GM12864 (cell line): ENCODE measurements at regions not wholly inside any gene's neighbourhood (a gene's known extent, or its start where the extent isn't known, plus 50 kb on each side); places are given as distances from the start of the nearest gene placed in this dataset.

Experiments
- DNase-seq: peaks from one replicate; pipeline ENCODE4 v3.0.0-alpha.2; 2011; ENCODE audit warnings: low read depth
- H3K4me3 ChIP-seq: 2 replicates; pipeline ENCODE4 v1.5.1; 2011; ENCODE audit warnings: mild to moderate bottlenecking, low read depth, low read length, control low read depth
- CTCF ChIP-seq: IDR thresholded peaks from 2 replicates; pipeline ENCODE4 v1.5.1; 2011; ENCODE audit warnings: low read depth, mild to moderate bottlenecking, moderate library complexity, low read length, control low read depth, inconsistent platforms; ENCODE audit errors: missing control alignments

GRCh38 chr6:14622909-14623505, 505.4 kb downstream of the CD83 start:
- no peak for DNase-seq
- H3K4me3 ChIP-seq, result no peak overlapping the region
- no peak for TF ChIP-seq CTCF

- DNase-seq, result no peak
- no peak for TF ChIP-seq CTCF
- no peak overlapping the region for H3K4me3 ChIP-seq
Measured at GRCh38 chr6:14625173-14625895, 507.8 kb downstream of the CD83 start.

GRCh38 chr6:14626556-14626955, 509.0 kb downstream of the CD83 start:
- TF ChIP-seq CTCF, result no peak

GRCh38 chr6:14630016-14630415, 512.4 kb downstream of the CD83 start:
- DNase-seq, result no peak

More at GRCh38 chr6:14626556-14626955, 509.0 kb downstream of the CD83 start:
- no peak for DNase-seq
- no peak overlapping the region for H3K4me3 ChIP-seq

GRCh38 chr6:14633479-14633878, 515.9 kb downstream of the CD83 start:
- H3K4me3 ChIP-seq, result no peak overlapping the region
- TF ChIP-seq CTCF, result no peak
- DNase-seq, result no peak

More at GRCh38 chr6:14630016-14630415, 512.4 kb downstream of the CD83 start:
- H3K4me3 ChIP-seq, result no peak overlapping the region
- no peak for TF ChIP-seq CTCF

- no peak for DNase-seq
- TF ChIP-seq CTCF, result no peak
- H3K4me3 ChIP-seq, result no peak overlapping the region
Measured at GRCh38 chr6:14634072-14634471, 516.5 kb downstream of the CD83 start.

- TF ChIP-seq CTCF, result no peak
- no peak overlapping the region for H3K4me3 ChIP-seq
- DNase-seq, result no peak
Measured at GRCh38 chr6:14635195-14635594, 517.6 kb downstream of the CD83 start.
